Right ventricle myocardium superior (tissue), 1 donor: ENCODE measurements at regions not wholly inside any gene's neighbourhood (a gene's known extent, or its start where the extent isn't known, plus 50 kb on each side); places are given as distances from the start of the nearest gene placed in this dataset.
"Not testable (repeated sequence)": the region's sequence is repeated elsewhere in the genome, so short reads cannot be mapped to it uniquely, and the experiment has no call there.

Source experiments
- ATAC-seq: fragments of 200-7000 bp; cut with Tn5 transposase; one replicate; pipeline ENCODE4 v1.9.1; 2020; ENCODE audit warnings: mild to moderate bottlenecking; ENCODE audit not compliant: poor library complexity
- DNase-seq: peaks from one replicate; pipeline ENCODE4 v3.0.0-alpha.2; 2020
- intact Hi-C: fragments of 100-400 bp; cut with DNase I; formaldehyde crosslinking; loops from one replicate; pipeline ENCODE4 v1.11.2; 2022
- donor health status: DM: no; HTN: yes; CAD: no; lungs with severe emphysema.

DNA sequence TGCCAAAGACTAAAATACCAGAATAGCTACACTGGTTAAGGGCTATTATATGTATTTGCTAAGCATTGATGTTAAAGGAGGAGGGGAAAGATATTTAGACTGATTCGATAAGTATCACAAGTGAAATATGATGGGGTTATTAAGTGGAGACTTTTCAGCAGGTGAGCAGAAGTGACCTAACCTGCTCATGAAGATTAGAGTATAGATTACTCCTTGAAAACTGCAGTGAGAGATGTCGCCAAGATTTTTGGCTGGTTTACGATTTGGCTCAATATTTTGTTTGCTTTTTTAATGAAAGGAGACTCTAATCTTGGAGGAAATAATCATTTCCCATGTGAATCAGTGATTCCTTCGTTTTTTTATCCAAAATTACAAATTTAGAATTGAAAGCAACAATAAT is 1279.5 kb upstream of the TENM4 start:
- intact Hi-C loops = no loop called here
- ATAC-seq = no peak

DNA sequence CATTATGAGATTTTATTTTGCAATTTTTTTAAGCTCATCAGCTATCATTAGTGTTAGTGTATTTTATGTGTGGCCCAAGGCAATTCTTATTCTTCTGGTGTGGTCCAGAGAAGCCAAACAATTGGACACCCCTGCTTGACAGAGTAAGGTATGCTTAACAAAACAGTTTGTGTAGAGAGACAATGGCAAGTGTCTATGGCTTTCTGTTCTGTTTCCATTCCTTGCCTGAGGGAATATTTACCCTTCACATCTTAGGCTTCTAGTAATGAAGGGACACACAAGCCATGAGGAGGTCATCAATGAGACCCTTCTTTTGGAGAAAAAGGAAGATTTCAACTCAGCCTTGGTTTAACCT is 1278.4 kb upstream of the TENM4 start:
- no peak for ATAC-seq
- intact Hi-C loops = no loop called here
- DNase-seq = no peak

More for the DNA sequence above, 1279.5 kb upstream of the TENM4 start:
- no peak for DNase-seq

DNA sequence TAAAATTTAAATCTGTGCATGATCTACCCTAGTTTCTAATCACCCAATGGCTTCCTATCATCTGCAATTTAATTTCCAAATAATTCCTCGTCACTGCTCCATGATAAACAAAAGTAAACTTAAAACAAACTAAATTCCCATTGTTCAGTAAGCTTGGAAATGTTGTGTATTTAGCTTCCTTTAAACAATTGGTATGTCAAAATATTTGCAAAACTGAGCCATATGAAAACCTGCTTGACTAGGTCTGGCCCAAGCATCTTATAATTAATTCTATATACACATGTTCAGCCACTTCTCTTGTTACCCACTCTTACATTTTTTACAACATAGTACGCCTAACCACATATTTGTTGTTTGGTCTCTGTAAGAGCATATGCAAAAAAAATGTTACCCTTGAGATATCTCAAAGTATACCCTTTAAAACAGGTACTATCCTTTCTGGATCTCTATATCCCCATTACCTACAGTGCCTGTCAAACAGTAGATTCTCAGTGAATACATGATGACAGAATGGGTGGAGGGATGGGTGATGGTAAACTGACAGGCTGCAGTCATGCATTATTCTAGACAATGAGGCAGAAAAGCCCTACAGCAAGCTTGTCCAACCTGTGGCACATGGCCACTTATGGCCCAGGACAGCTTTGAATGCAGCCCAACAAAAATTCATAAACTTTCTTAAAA is 1277.9 kb upstream of the TENM4 start:
- DNase-seq = no peak

DNA sequence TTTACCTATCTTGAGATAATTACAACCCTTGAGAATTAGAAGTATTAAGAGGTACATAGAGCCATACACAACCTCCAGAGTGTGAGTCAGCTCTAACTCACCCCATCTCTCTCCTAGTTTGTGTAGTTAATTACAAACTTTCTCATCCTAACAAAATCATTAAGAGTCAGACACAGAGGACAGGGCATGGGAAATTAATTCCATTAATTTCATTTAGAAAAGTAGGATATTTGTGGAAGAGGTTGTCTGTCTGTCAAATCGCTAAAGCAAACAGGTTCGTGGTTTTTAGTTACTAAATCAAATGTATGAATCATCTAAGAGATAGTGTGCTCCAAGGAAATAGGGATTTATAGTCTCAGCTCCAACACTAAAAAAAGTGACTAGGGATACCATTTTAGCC is 1261.4 kb upstream of the TENM4 start:
- intact Hi-C loops = loop anchor here (10.0 kb wide), 1 partner anchor 47 kb away; no protein-coding TSS in a partner anchor
- ATAC-seq (no peak), DNase-seq (no peak)

More for the DNA sequence above, 1277.9 kb upstream of the TENM4 start:
- intact Hi-C loops = no loop called here
- no peak for ATAC-seq

DNA sequence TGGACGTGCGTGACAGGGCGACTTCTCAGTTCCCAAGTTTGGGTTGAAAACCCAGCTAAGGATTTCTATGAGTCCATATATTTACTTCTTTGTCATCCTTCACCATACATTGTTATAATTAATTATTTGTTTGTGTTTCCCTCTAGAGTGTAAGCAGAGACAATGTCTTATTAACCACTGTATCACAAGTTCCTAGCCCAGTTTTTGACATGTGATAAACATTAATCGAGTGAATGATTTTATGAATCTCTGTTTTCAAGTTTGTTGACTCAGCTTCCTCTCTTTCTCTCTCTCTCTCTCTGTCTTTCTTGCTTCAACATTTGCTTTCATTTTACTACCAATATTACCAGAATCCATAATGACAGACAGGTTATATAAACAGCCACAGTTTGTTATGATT is 1259.6 kb upstream of the TENM4 start:
- intact Hi-C loops = loop anchor here (10.0 kb wide), 1 partner anchor 46 kb away; no protein-coding TSS in a partner anchor
- DNase-seq = no peak
- no peak for ATAC-seq

DNA sequence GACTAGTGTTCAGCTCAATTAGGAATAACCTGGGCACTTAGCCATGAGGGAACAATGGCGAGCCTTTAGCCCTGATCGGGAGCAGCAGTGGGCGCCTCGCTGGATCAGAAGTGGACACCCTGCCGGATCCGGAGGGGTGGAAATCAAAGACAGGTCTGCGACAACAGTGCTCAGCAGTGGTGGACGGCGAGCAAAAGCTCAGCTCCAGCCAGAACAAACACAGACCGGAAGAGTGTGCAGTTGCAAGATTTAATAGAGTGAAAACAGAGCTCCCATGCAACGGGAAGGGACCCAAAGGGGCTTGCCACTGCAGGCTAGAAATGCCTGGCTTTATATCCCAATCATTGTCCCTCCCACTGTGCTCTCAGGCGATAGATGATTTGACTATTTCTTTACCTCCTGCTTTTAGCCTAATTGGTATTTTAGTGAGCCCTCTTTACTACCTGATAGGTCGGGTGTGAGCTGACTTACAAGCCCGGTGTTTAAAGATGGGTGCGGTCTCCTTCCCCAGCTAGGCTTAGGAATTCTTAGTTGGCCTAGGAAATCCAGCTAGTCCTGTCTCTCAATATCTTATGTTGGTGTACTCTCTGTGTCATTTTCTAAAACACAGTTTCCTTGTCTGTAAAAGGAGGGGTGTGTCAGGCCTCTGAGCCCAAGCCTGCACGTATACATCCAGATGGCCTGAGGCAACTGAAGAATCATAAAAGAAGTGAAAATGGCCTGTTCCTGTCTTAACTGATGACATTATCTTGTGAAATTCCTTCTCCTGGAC is 1258.8 kb upstream of the TENM4 start:
- intact Hi-C loops = loop anchor here (10.0 kb wide), 1 partner anchor 45 kb away; no protein-coding TSS in a partner anchor
- not testable (repeated sequence) for ATAC-seq
- peak; percentile 33 for DNase-seq

DNA sequence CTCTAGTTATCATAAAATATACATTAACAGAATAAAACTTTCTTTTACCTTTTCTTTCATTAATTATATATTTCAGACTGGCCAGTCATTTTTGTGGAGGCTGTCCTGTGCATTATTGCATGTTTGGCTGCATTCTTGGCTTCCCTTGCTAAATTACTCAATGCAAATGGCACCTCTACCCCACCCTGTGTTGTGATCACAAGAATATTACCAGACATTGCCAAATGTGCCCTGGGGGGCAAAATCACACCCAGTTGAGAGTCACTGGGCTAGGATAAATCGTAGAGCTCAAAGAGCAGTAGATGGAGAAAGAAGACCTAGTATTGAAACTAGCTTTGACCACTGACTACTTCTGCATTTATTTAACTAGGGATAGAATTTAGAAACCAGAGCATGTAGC is 1257.8 kb upstream of the TENM4 start:
- DNase-seq (no peak), ATAC-seq (no peak)
- intact Hi-C loops = no loop called here

DNA sequence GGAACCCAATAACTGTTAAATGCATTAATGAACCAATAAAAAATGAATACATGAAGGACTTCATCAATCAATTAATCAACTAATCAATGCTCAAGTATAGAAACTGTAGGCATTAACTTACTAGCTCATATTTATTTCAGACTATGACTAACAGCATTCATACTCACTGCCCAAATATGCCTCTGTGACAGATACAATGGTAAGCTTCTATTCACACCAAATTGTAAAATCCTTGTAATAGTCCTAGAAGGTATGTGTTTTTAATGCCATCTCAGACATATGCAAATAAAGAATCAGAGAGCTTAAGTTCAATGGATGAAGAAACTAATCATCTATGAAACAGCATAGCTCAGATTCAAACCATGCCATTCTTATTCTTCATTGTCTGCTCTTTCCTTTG is 1253.6 kb upstream of the TENM4 start:
- ATAC-seq (no peak), DNase-seq (no peak)
- intact Hi-C loops = no loop called here

DNA sequence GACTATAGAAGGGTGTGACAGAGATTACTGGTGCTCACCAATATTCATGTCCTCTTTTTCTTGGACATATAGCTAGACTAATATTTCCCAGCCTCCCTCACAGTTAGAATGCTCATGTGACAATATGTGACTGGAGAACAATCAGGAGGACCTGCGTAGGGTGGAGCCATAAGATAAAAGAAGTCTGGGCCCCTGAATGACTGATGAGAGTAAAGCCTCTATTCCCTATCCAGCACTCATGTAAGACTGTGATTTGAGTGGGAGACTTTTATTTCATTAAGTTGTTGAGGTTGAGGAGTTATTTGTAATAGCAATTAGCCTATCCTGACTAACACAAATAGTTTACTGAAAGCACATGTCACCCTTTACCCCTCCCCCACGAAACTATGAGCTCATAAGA is 1247.1 kb upstream of the TENM4 start:
- DNase-seq = no peak
- no peak for ATAC-seq
- intact Hi-C loops = no loop called here

DNA sequence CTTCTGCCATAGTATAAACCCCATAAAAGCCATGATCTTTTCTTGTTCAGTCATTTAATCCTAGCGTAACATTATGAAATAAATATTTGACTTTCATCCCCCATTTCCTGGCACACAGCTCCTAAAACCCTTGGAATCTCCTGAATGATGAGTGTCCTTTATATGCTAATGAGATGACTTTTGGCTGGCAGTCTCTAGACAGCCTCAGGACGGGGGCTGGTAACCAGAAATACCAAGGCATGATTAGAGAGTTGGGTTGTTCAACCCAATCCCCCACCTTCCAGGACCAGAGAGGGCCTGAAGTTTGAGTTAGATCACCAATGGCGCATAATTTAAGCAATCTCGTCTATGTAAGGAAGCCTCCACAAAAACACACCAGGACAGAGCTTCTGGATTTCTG is 1246.1 kb upstream of the TENM4 start:
- no peak for DNase-seq
- ATAC-seq = no peak
- intact Hi-C loops = no loop called here

DNA sequence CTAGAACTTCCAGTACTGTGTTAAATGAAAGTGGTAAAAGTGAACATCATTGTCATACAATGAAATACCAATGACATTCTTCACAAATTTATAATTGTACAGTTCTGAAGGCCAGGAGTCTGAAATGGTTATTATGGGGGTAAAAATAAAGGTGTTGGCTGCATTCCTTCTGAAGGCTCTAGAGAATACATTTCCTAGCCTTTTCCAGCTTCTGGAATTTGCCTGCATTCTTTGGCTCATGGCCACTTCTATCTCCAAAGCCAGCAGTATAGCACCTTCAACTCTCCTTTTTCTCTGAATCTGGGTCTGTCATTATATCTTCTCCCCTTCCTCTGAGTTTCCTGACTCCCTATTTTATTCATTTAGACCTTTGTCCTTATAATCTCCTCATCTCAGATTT is 1232.7 kb upstream of the TENM4 start:
- DNase-seq = no peak
- ATAC-seq = no peak
- intact Hi-C loops = no loop called here

DNA sequence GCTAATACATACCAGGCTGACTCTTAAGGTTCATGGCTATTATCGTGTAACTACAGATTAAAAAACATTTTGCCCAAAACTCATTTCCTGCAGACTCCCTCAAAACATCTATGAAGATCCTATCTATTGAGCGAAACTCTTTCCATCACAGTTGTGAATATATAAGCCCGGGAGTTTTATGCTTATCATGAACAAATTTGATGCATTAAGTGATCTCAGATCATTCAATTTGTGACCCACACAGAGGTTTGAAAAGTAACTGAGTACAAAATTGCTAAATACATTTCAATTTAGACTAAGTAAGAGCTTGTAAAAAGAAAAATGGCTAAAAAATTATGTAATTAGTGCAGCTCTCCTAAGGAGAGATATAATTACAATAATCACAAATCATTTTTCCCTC is 1228.8 kb upstream of the TENM4 start:
- no peak for ATAC-seq
- DNase-seq = no peak
- intact Hi-C loops = no loop called here

DNA sequence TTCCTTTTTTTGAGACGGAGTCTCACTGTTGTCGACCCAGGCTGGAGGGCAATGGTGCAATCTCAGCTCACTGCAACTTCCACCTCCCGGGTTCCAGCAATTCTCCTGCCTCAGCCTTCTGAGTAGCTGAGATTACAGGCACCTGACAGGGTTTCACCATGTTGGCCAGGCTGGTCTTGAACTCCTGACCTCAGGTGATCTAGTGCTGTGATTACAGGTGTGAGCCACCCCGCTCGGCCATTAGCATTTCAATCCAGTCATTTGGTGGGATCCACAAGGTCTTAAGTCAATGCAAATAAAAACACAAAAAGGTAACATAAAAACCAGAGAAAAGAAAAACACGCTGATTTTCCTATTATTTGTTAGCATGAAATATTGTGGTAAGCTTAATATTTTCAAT is 1227.2 kb upstream of the TENM4 start:
- no peak for DNase-seq
- ATAC-seq = no peak
- intact Hi-C loops = no loop called here

DNA sequence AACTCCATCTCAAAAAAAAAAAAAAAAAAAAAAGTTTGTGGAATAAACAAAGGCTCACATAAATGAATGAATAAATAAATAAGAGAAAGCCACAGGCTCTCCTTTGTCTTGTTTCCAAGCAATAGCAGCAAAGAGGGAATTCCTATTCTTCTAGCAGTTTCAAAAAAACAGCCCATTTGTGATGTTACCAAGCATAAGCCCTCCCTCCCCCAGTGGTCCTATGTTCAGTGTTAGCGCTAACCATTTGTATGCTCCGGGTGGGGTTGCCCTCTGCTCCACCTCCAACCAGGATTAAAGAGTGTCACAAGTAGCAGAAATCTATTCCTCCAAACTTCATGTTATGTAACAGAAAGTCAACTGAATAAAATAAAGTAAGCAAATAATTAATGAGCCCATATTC is 1215.0 kb upstream of the TENM4 start:
- intact Hi-C loops = loop anchor here (10.0 kb wide), 1 partner anchor 49 kb away; no protein-coding TSS in a partner anchor
- DNase-seq = no peak
- ATAC-seq = no peak

DNA sequence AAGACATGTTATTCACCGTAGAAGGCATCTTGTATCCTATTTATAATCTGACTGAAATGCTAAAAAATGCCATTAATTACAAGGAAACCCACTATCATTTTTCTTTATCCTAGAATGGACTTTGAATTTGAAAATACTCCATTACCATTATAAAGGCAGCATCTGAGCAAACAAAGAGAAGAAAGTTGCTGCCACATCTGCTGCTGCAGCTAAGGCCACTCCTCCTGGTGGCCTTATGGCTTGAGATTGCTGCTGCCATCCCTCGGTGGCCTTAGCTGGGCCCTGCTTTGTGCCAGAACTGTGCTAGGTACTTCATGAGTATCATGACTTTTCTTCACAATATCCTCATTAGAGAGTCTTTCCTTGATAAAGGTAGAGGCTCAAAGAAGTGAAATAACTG is 1210.1 kb upstream of the TENM4 start:
- intact Hi-C loops = loop anchor here (10.0 kb wide), 1 partner anchor 54 kb away; no protein-coding TSS in a partner anchor
- ATAC-seq = no peak
- DNase-seq = no peak

DNA sequence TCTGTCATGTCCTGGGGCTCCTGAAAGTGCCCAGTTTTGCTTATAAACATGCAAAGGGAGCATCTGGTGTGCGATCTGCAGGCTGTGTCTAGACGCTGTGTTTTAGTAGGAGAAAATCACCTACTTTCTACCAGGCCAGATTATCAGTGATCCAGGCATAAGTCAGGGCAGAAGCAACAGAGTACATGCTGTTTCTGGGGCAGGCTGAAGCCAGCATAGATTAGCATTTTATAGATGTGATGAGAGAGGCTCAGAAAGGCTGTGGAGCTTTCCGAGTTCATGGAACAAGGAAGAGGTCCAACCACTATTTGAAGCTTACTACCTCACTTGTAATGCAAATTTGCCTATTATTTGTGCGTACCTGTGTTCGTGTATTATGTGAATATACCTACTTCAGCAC is 1208.4 kb upstream of the TENM4 start:
- intact Hi-C loops = no loop called here
- DNase-seq (no peak), ATAC-seq (no peak)

DNA sequence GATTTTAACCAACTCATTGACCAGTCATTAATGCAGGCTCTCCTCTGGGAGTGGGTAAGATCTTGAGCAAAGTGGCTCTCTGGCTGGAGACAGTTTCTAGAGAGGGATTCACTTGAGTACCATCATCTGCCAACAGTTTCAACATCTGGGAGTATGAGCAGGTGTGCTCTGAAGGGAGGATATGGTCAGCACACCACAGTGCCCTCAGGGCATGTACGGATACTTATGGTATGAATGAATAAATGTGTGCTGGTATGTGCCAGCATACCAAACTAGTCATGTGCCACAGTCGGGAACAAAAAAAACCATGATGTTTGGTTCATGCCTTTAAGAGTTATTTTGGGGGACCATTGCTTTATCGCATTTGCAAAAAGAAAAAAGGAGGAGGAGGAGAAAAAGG is 1197.5 kb upstream of the TENM4 start:
- intact Hi-C loops = no loop called here
- DNase-seq (no peak), ATAC-seq (no peak)

DNA sequence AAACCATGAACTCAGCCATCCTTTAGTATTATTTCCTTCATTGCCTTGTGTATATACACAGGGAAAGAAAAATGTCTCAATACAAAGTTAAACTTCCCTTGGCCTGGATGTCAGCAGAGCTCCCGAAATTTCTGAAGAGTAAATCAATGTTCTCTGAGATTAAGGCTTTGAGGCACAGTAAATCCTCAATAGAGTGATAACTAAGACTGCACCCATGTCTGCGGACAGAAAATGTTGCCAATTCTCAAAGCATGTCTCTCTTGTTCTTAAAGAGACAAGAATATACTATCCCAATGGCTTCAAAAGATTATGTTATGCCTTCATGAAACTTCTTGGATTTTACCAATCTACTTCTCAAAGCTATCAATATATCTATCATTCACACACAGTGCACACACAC is 1196.7 kb upstream of the TENM4 start:
- intact Hi-C loops = no loop called here
- no peak for DNase-seq
- no peak for ATAC-seq

DNA sequence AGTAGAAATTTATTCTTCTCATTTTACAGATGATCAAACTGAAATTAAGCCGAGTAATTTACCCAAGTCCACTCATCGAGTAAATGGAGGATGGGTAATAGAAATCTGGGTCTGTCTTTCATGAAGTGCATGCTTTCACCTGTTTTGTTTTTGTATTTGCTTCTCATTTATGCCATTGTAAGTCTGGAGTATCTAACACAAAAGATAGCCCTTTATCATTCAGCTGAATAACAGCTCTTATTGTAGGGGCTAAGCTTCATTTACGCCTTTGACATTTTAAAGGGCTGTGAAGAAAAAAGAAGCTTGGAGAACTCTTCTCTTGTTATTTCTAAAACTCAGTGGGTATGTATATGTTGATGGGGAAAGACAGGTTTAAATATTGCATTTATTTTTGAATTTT is 1196.2 kb upstream of the TENM4 start:
- ATAC-seq (no peak), DNase-seq (no peak)
- intact Hi-C loops = no loop called here

DNA sequence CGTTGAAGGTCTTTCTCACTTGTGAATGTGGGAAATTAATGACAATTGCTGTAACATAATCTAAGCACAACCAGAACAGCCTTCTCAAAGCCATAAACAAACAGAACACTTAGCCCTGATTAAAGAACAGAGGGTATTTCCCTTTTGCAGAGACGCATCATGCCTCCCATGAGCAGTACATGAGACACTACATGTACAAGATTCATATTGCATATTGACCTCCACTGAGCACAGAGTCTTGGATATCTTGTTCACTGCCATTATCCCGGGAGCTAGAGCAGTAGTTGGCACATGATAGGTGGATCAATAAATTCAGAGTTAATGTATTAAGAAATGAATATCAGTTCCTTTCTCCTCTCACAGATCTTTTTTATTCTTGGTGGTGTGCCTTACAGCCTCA is 1194.3 kb upstream of the TENM4 start:
- DNase-seq = no peak
- intact Hi-C loops = no loop called here
- ATAC-seq = no peak
